ENCODE measurements at regions not wholly inside any gene's neighbourhood (a gene's known extent, or its start where the extent isn't known, plus 50 kb on each side); places are given as distances from the start of the nearest gene placed in this dataset.
"Not testable (repeated sequence)": the region's sequence is repeated elsewhere in the genome, so short reads cannot be mapped to it uniquely, and the experiment has no call there.

DNA sequence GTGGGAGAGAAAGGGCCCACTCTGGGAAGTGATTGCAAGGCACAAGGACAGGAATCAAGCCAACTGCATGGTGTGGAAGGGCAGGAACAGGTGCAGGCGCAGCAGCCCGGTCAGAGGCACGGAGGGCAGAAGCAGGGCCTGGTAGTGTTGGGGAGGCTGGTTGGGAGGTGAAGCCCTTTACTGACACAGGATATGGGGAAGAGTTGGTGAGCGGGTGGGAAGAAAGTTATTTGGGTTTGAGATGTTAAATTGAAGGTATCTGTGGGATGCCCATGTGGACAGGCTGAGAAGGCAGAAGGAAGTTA lies 83.6 kb upstream of the ABHD2 start:
- no peak for DNase-seq (ENCODE audit: extremely low spot score)
- CTCF ChIA-PET, result interaction anchor here (0.6 to 2.9 kb wide), 4 partner anchors 11 to 100 kb away, joined by 3 to 20 read pairs (median 4); no protein-coding TSS in a partner anchor
- POLR2A ChIA-PET, result interaction anchor here (1.1 kb wide), 1 partner anchor 93 kb away, joined by 3 read pairs; no protein-coding TSS in a partner anchor
- TF ChIP-seq SP1 (IDR thresholded peaks at IDR 0.05) (no peak), LEF1 (IDR thresholded peaks at IDR 0.05; ENCODE audit: borderline replicate concordance) (no peak), BHLHE40 (IDR thresholded peaks at IDR 0.05; ENCODE audit: borderline replicate concordance) (no peak), HDGF (IDR thresholded peaks at IDR 0.05; ENCODE audit: borderline replicate concordance) (no peak), SUZ12 (IDR thresholded peaks at IDR 0.05) (no peak), CTBP1 (IDR thresholded peaks at IDR 0.05; ENCODE audit: borderline replicate concordance) (no peak), ELF4 (IDR thresholded peaks at IDR 0.05) (no peak), FOXM1 (IDR thresholded peaks at IDR 0.05; ENCODE audit: borderline replicate concordance) (no peak), FOXA1 (IDR thresholded peaks at IDR 0.05) (no peak), L3MBTL2 (conservative IDR thresholded peaks at IDR 0.05) (no peak), PKNOX1 (IDR thresholded peaks at IDR 0.05) (no peak), FOXK2 (IDR thresholded peaks at IDR 0.05) (no peak), NFRKB (IDR thresholded peaks at IDR 0.05) (no peak), ZNF384 (IDR thresholded peaks at IDR 0.05) (no peak), ARNT (IDR thresholded peaks at IDR 0.05) (no peak), TARDBP (IDR thresholded peaks at IDR 0.05) (no peak)

GRCh38 chr15:89007527-89007926 lies 80.7 kb upstream of the ABHD2 start:
- CTCF ChIA-PET; DNase-seq (ENCODE audit: extremely low spot score); POLR2A ChIA-PET: not testable (repeated sequence)

DNA sequence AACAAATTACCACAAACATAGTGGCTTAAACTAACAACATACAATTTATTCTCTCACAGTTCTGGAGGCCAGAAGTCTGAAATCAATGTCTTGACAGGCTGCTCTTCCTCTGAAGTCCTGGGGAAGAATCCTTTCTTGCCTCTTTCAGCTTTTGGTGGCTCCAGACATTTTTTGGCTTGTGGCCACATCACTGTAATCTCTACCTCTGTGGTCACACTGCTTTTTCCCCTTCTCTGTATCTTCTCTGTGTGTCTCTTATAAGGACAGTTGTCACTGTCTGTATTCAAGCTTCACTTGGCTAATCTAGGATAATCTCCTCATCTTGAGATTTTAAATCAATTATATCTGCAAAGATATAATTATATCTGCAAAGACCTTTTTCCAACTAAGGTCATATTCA lies 80.3 kb upstream of the ABHD2 start:
- POLR2A ChIA-PET, result no interaction called here
- CTCF ChIA-PET, result interaction anchor here (0.7 kb wide), 1 partner anchor 129 kb away, joined by 3 read pairs; no protein-coding TSS in a partner anchor
- DNase-seq (ENCODE audit: extremely low spot score), result no peak
- TF ChIP-seq FOXM1 (IDR thresholded peaks at IDR 0.05; ENCODE audit: borderline replicate concordance), result no peak
- TF ChIP-seq SUZ12 (IDR thresholded peaks at IDR 0.05), result no peak
- TF ChIP-seq CTBP1 (IDR thresholded peaks at IDR 0.05; ENCODE audit: borderline replicate concordance), result no peak
- no peak for TF ChIP-seq HDGF (IDR thresholded peaks at IDR 0.05; ENCODE audit: borderline replicate concordance)
- no peak for TF ChIP-seq FOXK2 (IDR thresholded peaks at IDR 0.05)
- TF ChIP-seq ELF4 (IDR thresholded peaks at IDR 0.05), result no peak
- no peak for TF ChIP-seq FOXA1 (IDR thresholded peaks at IDR 0.05)
- TF ChIP-seq PKNOX1 (IDR thresholded peaks at IDR 0.05), result no peak
- TF ChIP-seq NFRKB (IDR thresholded peaks at IDR 0.05), result no peak
- TF ChIP-seq TARDBP (IDR thresholded peaks at IDR 0.05), result no peak
- no peak for TF ChIP-seq L3MBTL2 (conservative IDR thresholded peaks at IDR 0.05)
- TF ChIP-seq LEF1 (IDR thresholded peaks at IDR 0.05; ENCODE audit: borderline replicate concordance), result no peak
- no peak for TF ChIP-seq SP1 (IDR thresholded peaks at IDR 0.05)
- no peak for TF ChIP-seq ARNT (IDR thresholded peaks at IDR 0.05)
- TF ChIP-seq BHLHE40 (IDR thresholded peaks at IDR 0.05; ENCODE audit: borderline replicate concordance), result no peak
- no peak for TF ChIP-seq ZNF384 (IDR thresholded peaks at IDR 0.05)

DNA sequence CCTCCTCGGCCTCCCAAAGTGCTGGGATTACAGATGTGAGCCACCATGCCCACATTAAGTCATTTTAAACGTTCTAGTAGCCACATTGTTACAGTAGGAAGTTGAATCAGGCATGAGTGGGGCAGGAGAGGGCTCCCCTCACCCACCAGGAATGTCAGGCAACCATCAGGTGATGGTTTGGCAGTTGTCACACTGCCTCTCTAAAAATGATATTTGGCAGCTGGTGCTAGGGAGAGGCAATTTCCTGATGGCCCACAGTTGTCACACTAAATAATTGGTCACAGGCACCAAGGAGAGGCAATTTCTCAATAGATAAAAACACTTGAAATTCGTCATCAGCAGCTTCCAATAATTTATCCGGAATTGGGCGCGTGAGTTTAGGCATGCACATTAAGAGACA lies 79.2 kb upstream of the ABHD2 start:
- no peak for DNase-seq (ENCODE audit: extremely low spot score)
- no peak for TF ChIP-seq SP1 (IDR thresholded peaks at IDR 0.05)
- TF ChIP-seq BHLHE40 (IDR thresholded peaks at IDR 0.05; ENCODE audit: borderline replicate concordance), result no peak
- TF ChIP-seq HDGF (IDR thresholded peaks at IDR 0.05; ENCODE audit: borderline replicate concordance), result no peak
- ChIA-PET CTCF (interaction anchor here (0.7 kb wide), 1 partner anchor 349 kb away, joined by 3 read pairs; no protein-coding TSS in a partner anchor), POLR2A (no interaction called here)

DNA sequence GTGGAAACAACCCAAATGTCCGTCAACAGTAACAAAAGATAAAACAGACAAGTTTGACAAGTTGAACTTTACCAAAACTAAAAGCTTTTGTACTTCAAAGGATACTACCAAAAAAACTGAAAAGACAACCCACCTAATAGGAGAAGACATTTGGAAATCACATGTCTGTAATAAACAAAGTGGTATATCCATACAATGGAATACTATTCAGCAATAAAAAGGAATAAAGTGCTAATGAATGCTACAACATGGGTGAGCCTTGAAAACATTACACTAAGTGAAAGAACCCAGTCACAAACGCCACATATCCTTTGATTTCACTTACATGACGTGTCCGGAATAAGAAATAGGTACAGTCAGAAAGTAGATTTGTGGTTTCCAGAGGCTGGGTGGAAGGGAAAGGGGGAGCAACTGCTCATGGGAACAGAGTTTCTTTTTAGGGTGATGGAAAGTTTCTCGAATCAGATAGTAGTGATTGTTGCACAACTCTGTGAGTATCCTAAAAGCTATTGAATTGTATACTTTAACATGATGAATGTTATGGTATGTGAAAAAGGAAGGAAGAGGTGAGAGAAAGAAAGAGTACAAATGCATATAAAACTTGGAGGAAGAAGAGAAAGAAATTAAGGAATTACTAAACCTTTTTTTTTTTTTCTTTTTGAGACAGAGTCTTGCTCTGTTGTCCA lies 72.7 kb upstream of the ABHD2 start:
- no peak for TF ChIP-seq TARDBP (IDR thresholded peaks at IDR 0.05)
- no peak for TF ChIP-seq SUZ12 (IDR thresholded peaks at IDR 0.05)
- CTCF ChIA-PET, result interaction anchor here (0.6 to 1.0 kb wide), 4 partner anchors 12 to 373 kb away, joined by 3 to 6 read pairs (median 4); no protein-coding TSS in a partner anchor
- POLR2A ChIA-PET, result no interaction called here
- DNase-seq (ENCODE audit: extremely low spot score), result no peak

- CTCF ChIA-PET, result interaction anchor here (0.6 to 2.0 kb wide), 5 partner anchors 11 to 175 kb away, joined by 3 to 12 read pairs (median 3); no protein-coding TSS in a partner anchor
Measured at GRCh38 chr15:89016549-89017041, 71.7 kb upstream of the ABHD2 start.

More at GRCh38 chr15:89016549-89017041, 71.7 kb upstream of the ABHD2 start:
- POLR2A ChIA-PET, result no interaction called here
- TF ChIP-seq ELF4 (IDR thresholded peaks at IDR 0.05) (no peak), NFRKB (IDR thresholded peaks at IDR 0.05) (no peak), HDGF (IDR thresholded peaks at IDR 0.05; ENCODE audit: borderline replicate concordance) (no peak), PKNOX1 (IDR thresholded peaks at IDR 0.05) (no peak), FOXA1 (IDR thresholded peaks at IDR 0.05) (no peak), LEF1 (IDR thresholded peaks at IDR 0.05; ENCODE audit: borderline replicate concordance) (no peak), BHLHE40 (IDR thresholded peaks at IDR 0.05; ENCODE audit: borderline replicate concordance) (no peak), SP1 (IDR thresholded peaks at IDR 0.05) (no peak), FOXM1 (IDR thresholded peaks at IDR 0.05; ENCODE audit: borderline replicate concordance) (no peak)
- no peak for DNase-seq (ENCODE audit: extremely low spot score)
